RPMI7951 (cell line): ENCODE measurements at regions not wholly inside any gene's neighbourhood (a gene's known extent, or its start where the extent isn't known, plus 50 kb on each side); places are given as distances from the start of the nearest gene placed in this dataset.

Experiments used
- DNase-seq: peaks from one replicate; pipeline ENCODE4 v3.0.0-alpha.2; 2012; ENCODE audit warnings: low read depth

DNA sequence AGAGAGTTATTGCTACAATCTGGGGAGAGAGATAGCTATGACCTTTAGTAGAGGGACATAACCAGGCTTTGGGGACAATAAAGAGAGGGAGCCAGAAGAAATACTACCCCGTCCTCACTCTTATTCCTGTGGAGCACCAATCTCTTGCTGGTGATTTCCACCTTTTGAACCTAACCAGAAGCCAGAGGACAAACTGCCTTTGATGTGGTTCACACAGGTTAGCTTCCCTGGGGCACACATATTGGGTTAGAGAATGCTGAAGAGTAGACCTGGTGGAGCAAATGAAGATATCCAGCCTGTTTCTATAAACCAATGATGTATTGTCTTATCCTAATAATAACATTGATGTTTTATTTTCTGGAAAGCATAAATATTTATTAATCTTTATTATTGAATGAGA lies 399.3 kb downstream of the HTR7 start:
- DNase-seq, result no peak

GRCh38 chr10:90461437-90462155 lies 396.2 kb downstream of the HTR7 start:
- peak; percentile 32 for DNase-seq

GRCh38 chr10:90462749-90463470 lies 394.9 kb downstream of the HTR7 start:
- DNase-seq, result no peak

GRCh38 chr10:90464329-90464728 lies 393.5 kb downstream of the HTR7 start:
- DNase-seq, result no peak

GRCh38 chr10:90470966-90471365 lies 386.9 kb downstream of the HTR7 start:
- DNase-seq, result no peak

DNA sequence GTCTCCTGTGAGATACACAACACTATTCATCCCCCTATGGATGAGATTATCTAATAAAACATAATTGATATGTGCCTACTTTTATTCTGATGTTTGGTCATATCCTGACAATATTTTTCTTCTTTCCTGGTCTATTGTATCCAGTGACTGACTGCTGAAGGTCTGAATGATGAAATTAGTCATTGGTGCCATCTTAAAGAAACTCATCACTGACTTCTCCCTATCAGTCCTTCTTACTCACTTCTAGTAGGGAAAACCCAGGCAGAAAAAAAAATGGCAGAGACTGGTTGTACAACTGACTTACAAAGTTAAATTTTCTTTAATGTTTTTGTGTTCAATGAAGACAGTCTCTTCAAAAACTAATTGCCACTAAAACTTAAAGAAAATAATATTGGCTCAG lies 377.4 kb downstream of the HTR7 start:
- DNase-seq, result no peak

DNA sequence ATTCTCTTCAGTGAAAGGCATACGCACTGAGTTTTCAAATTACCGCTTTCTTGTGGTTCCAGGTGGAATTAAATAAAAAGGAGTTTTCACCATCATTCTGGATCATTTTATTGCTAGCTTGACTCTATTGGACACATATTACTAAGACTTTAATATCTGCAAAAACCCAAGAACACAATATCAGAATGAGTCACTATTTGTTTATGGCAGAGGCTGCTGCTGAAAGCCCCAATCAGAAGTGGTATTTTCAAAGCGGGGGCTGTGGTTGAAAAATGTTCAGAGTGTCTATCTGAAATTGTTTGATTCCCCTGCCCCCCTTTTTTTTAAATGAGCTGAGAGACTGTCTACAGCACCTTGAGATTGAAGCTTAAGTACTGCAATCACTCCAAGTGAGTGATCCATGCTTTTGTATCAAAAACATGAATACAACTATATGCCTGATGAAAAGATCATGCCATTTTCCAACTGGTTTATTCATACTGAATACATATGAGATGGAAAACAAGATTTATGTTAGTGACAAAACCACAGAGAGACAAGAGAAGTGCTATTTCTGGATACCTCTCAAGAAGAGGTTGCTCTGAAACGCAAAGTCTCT lies 376.4 kb downstream of the HTR7 start:
- DNase-seq, result no peak

GRCh38 chr10:90484518-90484917 lies 373.3 kb downstream of the HTR7 start:
- DNase-seq, result peak; percentile 49

DNA sequence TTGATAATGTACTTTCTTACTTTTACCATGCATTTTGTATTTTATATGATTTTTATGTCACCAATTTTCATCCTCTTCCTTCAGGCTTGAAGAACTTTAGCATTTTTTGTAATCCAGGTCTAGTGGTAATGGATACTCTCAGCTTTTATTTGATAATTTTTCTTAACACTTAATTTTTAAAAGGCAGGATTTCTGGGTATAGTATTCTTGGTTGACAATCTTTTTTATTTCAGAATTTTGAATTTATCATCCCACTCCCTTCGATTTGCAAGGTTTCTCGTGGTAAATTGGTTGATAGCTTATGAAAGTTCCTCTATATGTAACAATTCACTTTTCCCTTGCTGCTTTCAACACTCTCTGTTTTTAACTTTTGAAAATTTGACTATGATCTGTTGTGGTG lies 363.7 kb downstream of the HTR7 start:
- no peak for DNase-seq

GRCh38 chr10:90504172-90504571 lies 353.7 kb downstream of the HTR7 start:
- DNase-seq, result no peak

GRCh38 chr10:90526721-90527120 lies 331.1 kb downstream of the HTR7 start:
- DNase-seq, result no peak

DNA sequence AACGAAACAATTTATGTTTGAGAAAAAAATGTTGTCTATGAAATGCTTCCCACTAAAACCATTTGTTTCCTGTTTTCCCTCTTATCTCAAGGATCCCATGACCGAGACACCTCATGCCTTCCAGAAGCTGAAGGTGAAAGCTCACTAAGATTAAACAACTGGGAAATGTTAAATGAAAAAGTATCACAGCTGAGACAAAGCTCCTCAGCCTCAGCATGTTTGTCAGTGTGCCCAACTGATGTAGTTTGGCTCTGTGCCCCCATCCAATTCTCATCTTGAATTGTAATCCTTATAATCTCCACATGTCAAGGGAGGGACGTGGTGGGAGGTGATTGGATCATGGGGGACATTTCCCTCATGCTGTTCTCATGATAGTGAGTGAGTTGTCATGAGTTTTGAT lies 327.3 kb downstream of the HTR7 start:
- no peak for DNase-seq

DNA sequence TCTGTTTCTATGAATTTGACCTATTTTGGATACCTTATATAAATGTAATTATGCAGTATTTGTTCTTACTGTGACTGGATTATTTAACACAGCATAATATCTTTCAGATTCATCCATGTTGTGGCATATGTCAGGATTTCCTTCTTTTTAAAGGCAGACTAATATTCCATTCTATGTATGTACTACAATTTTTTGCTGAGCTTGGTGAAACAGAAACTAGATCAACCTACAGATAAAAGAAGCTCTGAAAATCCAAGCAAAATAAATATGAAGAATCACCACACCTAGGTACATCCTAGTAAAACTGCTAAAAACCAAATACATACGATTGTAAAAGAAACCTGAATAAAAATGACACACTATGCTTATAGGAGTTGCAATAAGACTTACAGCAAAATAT lies 300.5 kb downstream of the HTR7 start:
- DNase-seq, result no peak

DNA sequence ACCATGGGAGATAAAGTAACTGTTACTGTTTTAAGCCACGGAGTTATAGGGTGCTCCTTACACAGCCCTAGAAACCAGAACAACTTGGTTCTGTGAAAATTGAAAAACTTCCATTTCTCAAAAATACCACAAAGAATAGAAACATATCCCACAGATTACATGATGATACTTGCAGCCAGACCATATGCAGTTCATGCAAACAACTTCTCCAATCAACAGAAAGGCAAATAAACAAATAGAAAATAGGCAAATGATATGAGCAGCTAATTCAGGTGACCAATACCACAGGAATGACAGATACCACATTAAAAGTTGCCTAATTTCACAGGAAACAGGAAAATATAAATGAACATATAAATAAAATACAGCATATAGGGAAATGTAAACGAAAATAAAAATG lies 297.5 kb downstream of the HTR7 start:
- no peak for DNase-seq

- no peak for DNase-seq
Measured at GRCh38 chr10:90561666-90562065, 296.2 kb downstream of the HTR7 start.

DNA sequence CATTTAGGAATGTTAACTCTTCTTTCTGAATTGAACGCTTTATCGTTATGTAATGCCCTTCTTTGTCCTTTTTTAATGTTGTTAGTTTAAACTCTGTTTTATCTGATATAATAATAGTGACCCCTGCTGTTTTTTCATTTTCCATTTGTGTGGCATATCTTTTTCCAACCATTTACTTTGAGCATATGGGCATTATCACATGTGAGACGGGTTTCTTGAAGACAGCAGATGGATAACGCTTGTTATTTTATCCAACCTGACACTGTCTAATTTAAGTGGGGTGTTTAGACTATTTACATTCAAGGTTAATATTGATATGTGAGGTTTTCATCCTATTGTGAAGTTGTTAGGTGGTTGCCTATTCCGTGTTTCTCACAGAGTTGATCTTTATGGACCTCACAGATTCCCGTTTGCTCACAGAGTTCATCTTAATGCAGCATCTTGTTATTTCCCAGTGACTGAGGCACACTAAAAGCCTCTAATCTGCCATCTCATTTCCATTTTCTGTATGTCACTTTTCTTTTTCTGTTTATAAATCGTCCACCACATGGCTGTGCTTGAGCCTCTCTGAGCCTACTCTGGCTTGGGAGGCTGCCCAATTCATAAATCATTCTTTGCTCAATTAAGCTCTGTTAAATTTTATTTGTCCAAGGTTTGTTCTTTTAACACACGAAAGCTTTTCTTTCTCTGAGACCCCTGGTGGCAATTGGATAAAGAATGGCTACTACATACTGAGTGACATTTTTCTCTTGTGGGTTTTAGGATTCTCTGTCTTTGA lies 286.2 kb downstream of the HTR7 start:
- DNase-seq, result peak; percentile 16

DNA sequence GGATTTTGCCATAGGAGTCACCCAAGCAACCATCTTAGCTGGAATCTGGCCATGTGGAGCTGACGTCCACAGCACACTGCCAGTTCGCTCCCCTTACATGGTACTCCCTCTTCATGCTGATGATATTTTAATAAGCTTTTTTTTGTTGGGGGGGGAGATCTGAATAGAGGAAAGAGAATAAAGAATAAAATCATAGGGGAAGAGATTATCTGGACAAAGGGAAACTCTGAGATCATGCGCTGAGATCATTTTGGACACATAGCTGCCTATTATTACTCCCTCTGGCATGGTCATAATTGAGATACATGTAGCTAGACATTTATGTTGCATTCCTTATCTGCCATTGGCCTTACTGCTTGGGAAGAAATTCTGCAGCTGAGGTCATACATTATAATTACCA lies 282.7 kb downstream of the HTR7 start:
- no peak for DNase-seq

DNA sequence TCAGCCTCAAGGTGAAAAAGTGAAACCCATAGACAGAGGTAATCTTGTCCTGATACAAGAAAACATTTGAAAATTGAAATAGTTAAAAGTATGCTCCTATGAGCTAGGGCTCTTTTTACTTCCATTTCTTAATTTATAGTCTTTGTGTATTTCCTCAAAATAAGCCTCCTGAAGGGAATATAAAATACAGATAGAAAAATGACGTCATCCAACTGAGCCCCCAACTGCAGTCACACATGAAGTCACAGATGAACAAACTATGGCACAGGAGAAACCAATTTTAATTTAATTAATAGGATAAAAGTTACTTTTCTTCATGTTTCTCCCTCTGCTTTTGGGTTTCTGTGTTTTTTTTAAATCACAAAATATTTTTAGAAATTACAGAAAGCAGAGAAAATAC lies 280.3 kb downstream of the HTR7 start:
- no peak for DNase-seq

GRCh38 chr10:90579602-90580242 lies 278.1 kb downstream of the HTR7 start:
- DNase-seq, result peak; percentile 75

DNA sequence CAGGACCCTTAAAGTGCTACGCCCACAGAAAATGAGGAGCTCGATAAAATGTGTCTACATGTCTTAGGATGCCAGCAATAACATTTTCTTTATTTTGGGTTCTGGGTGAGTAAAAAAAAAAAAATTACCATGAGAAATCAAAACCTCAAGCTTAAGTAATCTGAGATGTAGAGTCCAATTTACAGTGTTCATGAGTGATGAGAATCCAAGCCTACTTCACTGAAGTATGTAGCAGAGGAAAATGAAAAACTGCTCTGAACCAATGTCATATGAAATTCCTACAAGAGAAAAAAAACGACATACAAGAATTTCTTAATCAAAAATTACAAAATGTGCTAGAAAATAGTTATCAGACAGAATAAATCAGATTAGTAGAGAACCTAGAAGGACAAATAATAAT lies 274.4 kb downstream of the HTR7 start:
- no peak for DNase-seq

DNA sequence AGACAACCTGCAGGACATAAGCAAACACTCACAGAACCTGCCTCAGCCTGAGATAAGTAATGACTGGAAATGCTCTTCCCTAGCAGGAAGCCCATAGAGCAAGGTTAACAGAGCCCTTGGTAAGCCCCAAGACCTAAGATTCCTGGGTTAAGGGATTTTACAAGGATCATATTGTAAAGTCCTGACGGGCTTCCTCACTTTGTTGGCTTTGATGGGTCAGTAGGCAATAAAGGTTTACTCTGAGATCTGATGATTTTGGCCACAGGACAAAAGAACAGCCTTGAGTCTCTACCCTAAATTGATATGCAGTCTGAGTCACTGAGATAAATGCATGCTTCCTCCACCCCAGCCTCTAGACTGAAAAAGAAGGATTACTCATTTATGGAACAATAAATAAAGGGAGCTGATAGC lies 270.8 kb downstream of the HTR7 start:
- DNase-seq, result peak; percentile 88

GRCh38 chr10:90587561-90587960 lies 270.3 kb downstream of the HTR7 start:
- DNase-seq, result peak; percentile 11
